ENCODE measurements at regions not wholly inside any gene's neighbourhood (a gene's known extent, or its start where the extent isn't known, plus 50 kb on each side); places are given as distances from the start of the nearest gene placed in this dataset.

DNA sequence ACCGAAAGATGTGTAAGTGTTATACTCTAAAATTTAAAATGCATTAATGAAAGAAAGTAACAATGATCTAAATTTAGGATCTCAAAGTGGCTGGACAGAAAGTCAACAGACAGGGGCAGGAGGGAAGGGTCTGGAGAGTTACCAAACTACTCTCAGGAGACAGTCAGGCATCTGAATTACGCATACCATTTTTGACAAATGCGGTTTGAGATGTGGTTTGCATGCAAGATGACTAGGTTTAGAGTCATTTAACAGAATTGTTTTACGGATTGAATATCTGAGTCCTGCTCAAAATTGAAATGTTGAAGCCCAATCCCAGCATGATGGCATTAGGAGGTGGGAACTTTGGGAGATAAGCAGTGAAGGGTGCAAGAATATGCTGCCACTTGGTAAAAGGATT, 314.1 kb downstream of the WDR11 start:
- H3K27ac ChIP-seq, result no peak overlapping the region
- TF ChIP-seq POLR2AphosphoS5 (IDR thresholded peaks at IDR 0.05), result no peak
- no peak for TF ChIP-seq POLR2A (IDR thresholded peaks at IDR 0.05)
- TF ChIP-seq, protein P1, sequence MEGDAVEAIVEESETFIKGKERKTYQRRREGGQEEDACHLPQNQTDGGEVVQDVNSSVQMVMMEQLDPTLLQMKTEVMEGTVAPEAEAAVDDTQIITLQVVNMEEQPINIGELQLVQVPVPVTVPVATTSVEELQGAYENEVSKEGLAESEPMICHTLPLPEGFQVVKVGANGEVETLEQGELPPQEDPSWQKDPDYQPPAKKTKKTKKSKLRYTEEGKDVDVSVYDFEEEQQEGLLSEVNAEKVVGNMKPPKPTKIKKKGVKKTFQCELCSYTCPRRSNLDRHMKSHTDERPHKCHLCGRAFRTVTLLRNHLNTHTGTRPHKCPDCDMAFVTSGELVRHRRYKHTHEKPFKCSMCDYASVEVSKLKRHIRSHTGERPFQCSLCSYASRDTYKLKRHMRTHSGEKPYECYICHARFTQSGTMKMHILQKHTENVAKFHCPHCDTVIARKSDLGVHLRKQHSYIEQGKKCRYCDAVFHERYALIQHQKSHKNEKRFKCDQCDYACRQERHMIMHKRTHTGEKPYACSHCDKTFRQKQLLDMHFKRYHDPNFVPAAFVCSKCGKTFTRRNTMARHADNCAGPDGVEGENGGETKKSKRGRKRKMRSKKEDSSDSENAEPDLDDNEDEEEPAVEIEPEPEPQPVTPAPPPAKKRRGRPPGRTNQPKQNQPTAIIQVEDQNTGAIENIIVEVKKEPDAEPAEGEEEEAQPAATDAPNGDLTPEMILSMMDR (IDR thresholded peaks at IDR 0.05 in 8 of 11, conservative IDR thresholded peaks at IDR 0.05 in 3 of 11), result no peak
- H3K36me3 ChIP-seq, result no peaks in the 10 kb centered on the region
- no peaks in the 10 kb centered on the region for H3K4me1 ChIP-seq
- H3K4me3 ChIP-seq, result no peak overlapping the region
- peaks cover 0 to 21% (median 1%) of the 10 kb centered on the region in 8 donors for H3K9me3 ChIP-seq
- peaks cover 0 to 7% (median 0%) of the 10 kb centered on the region in 7 donors for H3K27me3 ChIP-seq (replicated peaks in 1 of 7)
- intact Hi-C loops (cut with DNase I; ENCODE audit: low total_unique reads), result no loop called here
- no peak for DNase-seq
- 89 to 96% (median 93%) methylated on average over 4 of the region's 4 CpGs for WGBS, 5 donors

DNA sequence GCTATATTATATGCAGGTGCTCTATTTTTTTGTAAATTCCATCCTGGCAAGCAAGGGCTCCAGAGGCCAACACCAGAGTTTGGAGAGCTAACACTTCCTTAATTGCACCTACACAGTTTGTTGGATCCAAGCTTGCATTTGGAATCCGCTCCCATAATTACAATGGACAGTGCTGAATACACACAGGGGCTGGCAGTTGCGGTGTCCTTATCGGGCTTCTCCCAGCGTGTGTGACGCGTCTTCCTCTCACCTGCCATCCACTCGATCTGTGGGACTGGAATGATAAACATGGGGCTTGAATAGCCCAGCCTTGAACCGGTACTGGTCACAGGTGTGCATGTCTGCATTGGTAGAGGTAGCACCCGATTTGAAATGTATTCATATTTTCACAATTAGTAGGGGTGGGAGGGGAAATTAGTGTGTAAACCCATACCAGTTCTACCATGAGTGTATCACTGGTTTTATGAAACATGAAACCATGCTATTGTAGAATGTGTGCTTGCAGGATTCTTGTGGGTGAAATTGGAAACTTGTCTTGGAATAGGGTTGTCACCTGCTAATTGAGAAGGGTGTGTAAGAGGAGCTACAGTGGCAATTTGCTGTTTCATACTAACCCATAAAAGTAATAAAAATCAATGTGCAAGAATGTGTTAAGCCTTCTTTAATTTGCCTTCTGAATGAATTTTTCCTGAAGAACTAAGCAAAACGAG, 316.5 kb downstream of the WDR11 start:
- TF ChIP-seq, protein P1 (IDR thresholded peaks at IDR 0.05 in 8 of 11, conservative IDR thresholded peaks at IDR 0.05 in 3 of 11), result no peak
- TF ChIP-seq POLR2A (IDR thresholded peaks at IDR 0.05), result no peak
- no peak for TF ChIP-seq POLR2AphosphoS5 (IDR thresholded peaks at IDR 0.05)
- Histone ChIP-seq H3K9me3 (peaks cover 0 to 21% (median 1%) of the 10 kb centered on the region in 8 donors), H3K4me3 (no peak overlapping the region), H3K4me1 (no peaks in the 10 kb centered on the region), H3K27me3 (replicated peaks in 1 of 7) (peaks cover 0 to 7% (median 0%) of the 10 kb centered on the region in 7 donors), H3K27ac (no peak overlapping the region), H3K36me3 (no peaks in the 10 kb centered on the region)
- 78 to 90% (median 88%) methylated on average over 10 of the region's 10 CpGs for WGBS, 5 donors
- DNase-seq, result no peak
- intact Hi-C loops (cut with DNase I; ENCODE audit: low total_unique reads), result no loop called here

DNA sequence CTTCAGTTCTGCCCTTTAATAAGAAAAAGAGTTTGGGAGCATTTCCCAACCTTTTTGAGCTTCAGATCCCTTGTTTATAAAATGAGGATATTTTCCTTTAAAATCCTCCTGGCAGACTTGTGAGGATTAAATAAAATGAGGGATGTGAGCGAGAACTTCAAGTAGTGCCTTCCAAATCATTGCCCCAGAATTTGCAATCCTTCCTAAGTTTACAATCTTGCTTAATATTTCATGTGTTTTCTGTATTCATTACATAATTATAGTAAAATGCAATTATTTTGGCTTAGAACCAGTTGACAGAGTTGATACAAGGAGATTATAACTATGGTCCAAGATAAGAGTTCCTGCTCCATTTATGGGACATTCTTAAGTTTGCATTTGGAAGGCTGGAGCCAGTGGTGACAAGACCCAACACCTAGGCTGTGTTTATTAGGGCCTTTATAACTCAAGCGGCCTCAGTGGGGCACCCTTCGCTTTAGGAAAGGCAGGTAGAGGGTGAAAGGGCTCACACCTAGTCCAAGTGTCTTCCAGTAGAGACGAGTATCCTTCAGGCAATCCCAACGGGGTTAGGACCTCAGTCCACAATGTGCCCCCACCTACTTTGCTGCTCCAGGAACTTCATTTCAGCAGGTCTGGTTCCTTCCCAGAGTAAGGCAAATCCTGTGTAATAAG, 317.5 kb downstream of the WDR11 start:
- DNase-seq, result no peak
- WGBS, 5 donors, result 61 to 74% (median 71%) methylated on average over 5 of the region's 5 CpGs
- Histone ChIP-seq H3K4me3 (no peak overlapping the region), H3K27ac (no peak overlapping the region), H3K9me3 (peaks cover 0 to 20% (median 1%) of the 10 kb centered on the region in 8 donors), H3K27me3 (replicated peaks in 1 of 7) (peaks cover 0 to 7% (median 0%) of the 10 kb centered on the region in 7 donors), H3K36me3 (no peaks in the 10 kb centered on the region), H3K4me1 (no peaks in the 10 kb centered on the region)
- TF ChIP-seq, protein P1 (IDR thresholded peaks at IDR 0.05 in 8 of 11, conservative IDR thresholded peaks at IDR 0.05 in 3 of 11), result no peak
- intact Hi-C loops (cut with DNase I; ENCODE audit: low total_unique reads), result no loop called here

DNA sequence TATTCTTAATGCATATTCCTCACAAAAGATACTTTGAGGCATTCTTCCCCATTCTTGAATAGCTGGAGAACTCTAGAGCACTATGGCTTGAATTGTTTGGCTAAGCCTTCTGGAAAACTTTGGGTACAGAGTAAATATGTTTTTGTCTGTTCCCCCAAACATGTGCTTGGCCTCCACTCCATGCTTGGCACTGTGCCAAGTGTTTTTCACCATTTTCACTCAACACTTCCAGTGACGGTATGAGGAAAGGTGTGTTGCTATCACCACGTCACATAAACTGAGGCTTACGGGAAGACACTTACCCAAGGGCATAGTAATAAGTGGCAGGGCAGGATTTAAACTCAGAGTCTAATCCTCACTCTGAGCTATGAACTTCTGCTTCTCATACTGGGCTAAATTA, 318.2 kb downstream of the WDR11 start:
- Histone ChIP-seq H3K9me3 (peaks cover 0 to 13% (median 0%) of the 10 kb centered on the region in 8 donors), H3K4me1 (no peaks in the 10 kb centered on the region), H3K27ac (no peak overlapping the region), H3K36me3 (no peaks in the 10 kb centered on the region), H3K4me3 (no peak overlapping the region), H3K27me3 (replicated peaks in 1 of 7) (peaks cover 0 to 4% (median 0%) of the 10 kb centered on the region in 7 donors)
- TF ChIP-seq POLR2A (IDR thresholded peaks at IDR 0.05), result no peak
- TF ChIP-seq POLR2AphosphoS5 (IDR thresholded peaks at IDR 0.05), result no peak
- TF ChIP-seq, protein P1 (IDR thresholded peaks at IDR 0.05 in 8 of 11, conservative IDR thresholded peaks at IDR 0.05 in 3 of 11), result no peak
- 72 to 94% (median 80%) methylated on average over 3 of the region's 3 CpGs for WGBS, 5 donors
- intact Hi-C loops (cut with DNase I; ENCODE audit: low total_unique reads), result no loop called here
- no peak for DNase-seq
